Body of pancreas (tissue), 4 donors: ENCODE measurements at regions not wholly inside any gene's neighbourhood (a gene's known extent, or its start where the extent isn't known, plus 50 kb on each side); places are given as distances from the start of the nearest gene placed in this dataset.

Experiments
- CTCF ChIP-seq, 7 experiments: fragments of 450-650 bp in 4 of 7; fragments of 200-600 bp in 3 of 7; sonication (generic) in 3 of 7; IDR thresholded peaks; one replicate each; pipeline ENCODE4 v1.5.1; 2016 to 2019; ENCODE audit warnings: antibody characterized with exemption in 7 of 7
- POLR2A ChIP-seq, 3 donors: fragments of 450-650 bp; IDR thresholded peaks; one replicate each; pipeline ENCODE4 v1.6.1; 2016; ENCODE audit warnings: antibody characterized with exemption in 3 of 3, mild to moderate bottlenecking in 2 of 3

- TF ChIP-seq CTCF (IDR thresholded peaks at IDR 0.05) = no peak
- TF ChIP-seq POLR2A (IDR thresholded peaks at IDR 0.05) = no peak
These were observed 1263.3 kb upstream of the EYS start for GRCh38 chr6:66970373-66970772.
